ENCODE measurements at regions not wholly inside any gene's neighbourhood (a gene's known extent, or its start where the extent isn't known, plus 50 kb on each side); places are given as distances from the start of the nearest gene placed in this dataset.

DNA sequence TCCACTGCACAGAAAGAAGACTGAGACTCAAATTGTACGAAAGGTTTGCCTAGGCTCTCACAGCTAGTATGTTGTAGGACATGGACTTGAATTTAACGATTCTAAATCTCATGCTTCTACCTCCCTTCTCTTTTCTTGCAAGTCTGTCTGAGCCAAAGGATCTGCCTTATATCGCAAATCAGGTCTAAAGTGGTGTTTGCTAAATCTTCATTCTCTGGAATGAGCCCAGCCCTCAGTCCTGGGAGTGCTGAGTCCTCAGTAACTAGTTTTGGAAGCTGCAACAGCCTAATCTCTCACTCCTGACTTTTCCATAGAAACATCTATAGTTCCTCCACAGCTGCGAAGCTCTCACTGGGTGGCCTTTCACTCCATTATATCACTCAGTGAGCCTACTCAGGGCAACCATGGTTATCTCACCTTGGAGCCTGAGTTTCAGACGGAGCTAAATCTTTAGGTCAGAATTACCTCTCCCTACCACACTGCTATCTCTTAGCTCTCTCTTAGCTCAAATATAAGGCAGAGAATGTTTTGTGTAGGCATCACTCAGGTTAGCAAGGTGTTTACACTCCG is 575.5 kb upstream of the C16orf82 start:
- H3K9me1 ChIP-seq (ENCODE audit: control insufficient read depth, extremely low read depth, insufficient read depth, low read length): no peaks in the 10 kb centered on the region
- H4K20me1 ChIP-seq (ENCODE audit: control insufficient read depth, extremely low read depth, insufficient read depth, low read length): no peaks in the 10 kb centered on the region
- H3K27ac ChIP-seq (ENCODE audit: control insufficient read depth, insufficient read depth, low read length): no peak overlapping the region
- H3K79me2 ChIP-seq (ENCODE audit: control insufficient read depth, insufficient read depth, low read length): no peaks in the 10 kb centered on the region
- FAIRE-seq: no peak
- no peak overlapping the region for H3K4me3 ChIP-seq (ENCODE audit: control insufficient read depth in 2 of 3, extremely low read depth in 1 of 3, insufficient read depth in 2 of 3, low read depth in 1 of 3, low read length in 3 of 3)
- H2AFZ ChIP-seq (ENCODE audit: control insufficient read depth, low read length): no peak overlapping the region
- no peak for DNase-seq (ENCODE audit: low read depth, low spot score)
- TF ChIP-seq, protein P1, sequence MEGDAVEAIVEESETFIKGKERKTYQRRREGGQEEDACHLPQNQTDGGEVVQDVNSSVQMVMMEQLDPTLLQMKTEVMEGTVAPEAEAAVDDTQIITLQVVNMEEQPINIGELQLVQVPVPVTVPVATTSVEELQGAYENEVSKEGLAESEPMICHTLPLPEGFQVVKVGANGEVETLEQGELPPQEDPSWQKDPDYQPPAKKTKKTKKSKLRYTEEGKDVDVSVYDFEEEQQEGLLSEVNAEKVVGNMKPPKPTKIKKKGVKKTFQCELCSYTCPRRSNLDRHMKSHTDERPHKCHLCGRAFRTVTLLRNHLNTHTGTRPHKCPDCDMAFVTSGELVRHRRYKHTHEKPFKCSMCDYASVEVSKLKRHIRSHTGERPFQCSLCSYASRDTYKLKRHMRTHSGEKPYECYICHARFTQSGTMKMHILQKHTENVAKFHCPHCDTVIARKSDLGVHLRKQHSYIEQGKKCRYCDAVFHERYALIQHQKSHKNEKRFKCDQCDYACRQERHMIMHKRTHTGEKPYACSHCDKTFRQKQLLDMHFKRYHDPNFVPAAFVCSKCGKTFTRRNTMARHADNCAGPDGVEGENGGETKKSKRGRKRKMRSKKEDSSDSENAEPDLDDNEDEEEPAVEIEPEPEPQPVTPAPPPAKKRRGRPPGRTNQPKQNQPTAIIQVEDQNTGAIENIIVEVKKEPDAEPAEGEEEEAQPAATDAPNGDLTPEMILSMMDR (optimal IDR thresholded peaks at IDR 0.05 in 1 of 3, IDR thresholded peaks at IDR 0.05 in 1 of 3, conservative IDR thresholded peaks at IDR 0.05 in 1 of 3; ENCODE audit: extremely low read depth in 1 of 3, insufficient read depth in 2 of 3, low read length in 3 of 3): no peak
- TF ChIP-seq EZH2 (IDR thresholded peaks at IDR 0.05; ENCODE audit: low read length): no peak
- H3K4me1 ChIP-seq (ENCODE audit: control insufficient read depth, extremely low read depth, insufficient read depth, low read length): no peaks in the 10 kb centered on the region
- no peak overlapping the region for H3K9ac ChIP-seq (ENCODE audit: control insufficient read depth, extremely low read depth, insufficient read depth, low read length)
- no peak overlapping the region for H3K4me2 ChIP-seq (ENCODE audit: control insufficient read depth, extremely low read depth, insufficient read depth, low read depth, low read length)
- dilution Hi-C loops (cut with MboI; ENCODE audit: extremely low pct_ligation_motif_present, low sequenced_read_pairs): no loop called here
- no peaks in the 10 kb centered on the region for H3K36me3 ChIP-seq (ENCODE audit: control insufficient read depth in 2 of 2, extremely low read depth in 1 of 2, insufficient read depth in 2 of 2, low read length in 2 of 2)
- no peaks in the 10 kb centered on the region for H3K27me3 ChIP-seq (ENCODE audit: control insufficient read depth, extremely low read depth, insufficient read depth, low read length)
- H3K9me3 ChIP-seq (ENCODE audit: control insufficient read depth, low read depth, low read length): peaks cover 4% of the 10 kb centered on the region

DNA sequence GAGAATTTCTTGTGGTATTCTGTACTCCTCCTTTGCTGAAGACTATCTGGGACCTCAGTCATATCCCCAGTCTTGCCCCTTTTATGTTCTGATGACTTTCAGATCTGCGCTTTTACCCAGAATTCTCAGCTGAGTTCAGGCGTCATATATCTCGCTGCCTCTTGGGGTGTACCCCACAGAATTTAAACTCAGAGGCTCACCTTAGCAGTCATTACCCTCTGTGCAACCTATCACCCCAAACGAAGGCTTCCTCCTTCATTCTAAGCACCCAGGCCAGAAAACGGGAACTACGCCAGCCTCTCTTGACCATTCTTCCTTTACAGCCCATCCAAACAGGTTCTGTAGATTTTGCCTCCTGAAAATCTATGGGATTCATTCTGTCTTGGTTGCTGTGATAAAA is 574.8 kb upstream of the C16orf82 start:
- no peaks in the 10 kb centered on the region for H3K27me3 ChIP-seq (ENCODE audit: control insufficient read depth, extremely low read depth, insufficient read depth, low read length)
- H3K9ac ChIP-seq (ENCODE audit: control insufficient read depth, extremely low read depth, insufficient read depth, low read length): no peak overlapping the region
- FAIRE-seq: no peak
- no peaks in the 10 kb centered on the region for H3K9me1 ChIP-seq (ENCODE audit: control insufficient read depth, extremely low read depth, insufficient read depth, low read length)
- DNase-seq (ENCODE audit: low read depth, low spot score): no peak
- H3K4me2 ChIP-seq (ENCODE audit: control insufficient read depth, extremely low read depth, insufficient read depth, low read depth, low read length): no peak overlapping the region
- TF ChIP-seq, protein P1 (optimal IDR thresholded peaks at IDR 0.05 in 1 of 3, IDR thresholded peaks at IDR 0.05 in 1 of 3, conservative IDR thresholded peaks at IDR 0.05 in 1 of 3; ENCODE audit: extremely low read depth in 1 of 3, insufficient read depth in 2 of 3, low read length in 3 of 3): no peak
- TF ChIP-seq EZH2 (IDR thresholded peaks at IDR 0.05; ENCODE audit: low read length): no peak
- no peaks in the 10 kb centered on the region for H4K20me1 ChIP-seq (ENCODE audit: control insufficient read depth, extremely low read depth, insufficient read depth, low read length)
- H3K4me3 ChIP-seq (ENCODE audit: control insufficient read depth in 2 of 3, extremely low read depth in 1 of 3, insufficient read depth in 2 of 3, low read depth in 1 of 3, low read length in 3 of 3): no peak overlapping the region
- no peaks in the 10 kb centered on the region for H3K36me3 ChIP-seq (ENCODE audit: control insufficient read depth in 2 of 2, extremely low read depth in 1 of 2, insufficient read depth in 2 of 2, low read length in 2 of 2)
- H3K27ac ChIP-seq (ENCODE audit: control insufficient read depth, insufficient read depth, low read length): no peak overlapping the region
- no peaks in the 10 kb centered on the region for H3K4me1 ChIP-seq (ENCODE audit: control insufficient read depth, extremely low read depth, insufficient read depth, low read length)
- dilution Hi-C loops (cut with MboI; ENCODE audit: extremely low pct_ligation_motif_present, low sequenced_read_pairs): no loop called here
- peaks cover 4% of the 10 kb centered on the region for H3K9me3 ChIP-seq (ENCODE audit: control insufficient read depth, low read depth, low read length)
- no peaks in the 10 kb centered on the region for H3K79me2 ChIP-seq (ENCODE audit: control insufficient read depth, insufficient read depth, low read length)
- no peak overlapping the region for H2AFZ ChIP-seq (ENCODE audit: control insufficient read depth, low read length)
